ENCODE measurements at regions not wholly inside any gene's neighbourhood (a gene's known extent, or its start where the extent isn't known, plus 50 kb on each side); places are given as distances from the start of the nearest gene placed in this dataset.

DNA sequence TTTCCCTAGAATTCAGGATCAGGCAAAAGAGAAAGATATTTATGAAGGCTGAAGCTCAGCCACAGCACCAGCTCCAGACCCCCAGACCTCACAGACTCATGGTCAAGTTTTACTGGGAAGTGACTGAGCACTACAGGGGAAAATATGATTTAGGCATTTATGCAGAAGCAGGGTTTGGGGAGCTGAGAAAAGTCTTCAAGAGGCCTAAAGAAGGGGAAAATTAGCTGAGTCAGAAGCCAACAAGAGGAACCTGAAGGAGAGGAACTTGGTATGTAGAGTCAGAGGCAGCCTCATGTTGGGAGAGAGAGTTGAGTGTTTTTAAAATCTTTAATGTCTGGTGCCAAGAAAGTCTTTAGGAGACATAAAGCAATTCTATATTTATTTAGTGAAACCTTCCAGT, 63.0 kb downstream of the FOS start:
- no peak overlapping the region for H3K4me3 ChIP-seq
- ChIA-PET POLR2A (no interaction called here), CTCF (ENCODE audit: low intra/inter-chr PET ratio) (interaction anchor here (0.7 kb wide), 1 partner anchor 482 kb away, joined by 3 read pairs; no protein-coding TSS in a partner anchor)
- TF ChIP-seq NR2F6 (CRISPR knock-in tag; IDR thresholded peaks at IDR 0.05) (no peak), ZNF316 (IDR thresholded peaks at IDR 0.05) (peak; percentile 79), MAFK (IDR thresholded peaks at IDR 0.05; ENCODE audit: low read length) (peak; percentile 51), NFE2 (IDR thresholded peaks at IDR 0.05; ENCODE audit: low read depth) (peak; percentile 57), C11orf30 (IDR thresholded peaks at IDR 0.05; ENCODE audit: low read depth) (peak; percentile 77), MAFG (tag; conservative IDR thresholded peaks at IDR 0.05) (peak; percentile 55), ZNF589 (CRISPR knock-in tag; IDR thresholded peaks at IDR 0.05; ENCODE audit: low read depth) (no peak), MAFF (IDR thresholded peaks at IDR 0.05; ENCODE audit: low read length) (peak; percentile 55; the same call in 1 of the 2 replicates)
- no peaks in the 10 kb centered on the region for H3K79me2 ChIP-seq (ENCODE audit: control insufficient read depth, insufficient read depth, low read length)
- H3K9me1 ChIP-seq (ENCODE audit: control insufficient read depth, insufficient read depth, low read length), result no peaks in the 10 kb centered on the region
- H3K27ac ChIP-seq (ENCODE audit: extremely low read depth, low read depth, low read length), result no peak overlapping the region; the same call in 2 of the 3 replicates
- no peak for ATAC-seq
- no peaks in the 10 kb centered on the region for H3K9me3 ChIP-seq (replicated peaks; ENCODE audit: control insufficient read depth, insufficient read depth, low read depth, low read length)
- no peak for DNase-seq (ENCODE audit: extremely low read depth in 1 of 4, low spot score in 3 of 4)
- no peaks in the 10 kb centered on the region for H3K36me3 ChIP-seq (ENCODE audit: control insufficient read depth, insufficient read depth, low read length)
- H3K27me3 ChIP-seq (ENCODE audit: control insufficient read depth in 2 of 2, insufficient read depth in 2 of 2, low read length in 2 of 2), result no peaks in the 10 kb centered on the region; a peak in 1 of 5 replicates
- no peak overlapping the region for H3K4me2 ChIP-seq (ENCODE audit: insufficient read depth, low read length)
- H3K4me1 ChIP-seq (replicated peaks in 1 of 2; ENCODE audit: control insufficient read depth in 2 of 2, insufficient read depth in 2 of 2, low read length in 2 of 2), result peaks cover 0 to 3% of the 10 kb centered on the region in 2 experiments; a peak in 2 of 5 replicates
- H4K20me1 ChIP-seq (replicated peaks; ENCODE audit: control insufficient read depth, insufficient read depth, low read length), result no peaks in the 10 kb centered on the region
- intact Hi-C loops (cut with micrococcal nuclease), result no loop called here
- H3K9ac ChIP-seq (ENCODE audit: insufficient read depth in 1 of 2, low read depth in 2 of 2, low read length in 2 of 2), result no peak overlapping the region
- in situ Hi-C loops (cut with MboI), result no loop called here
- no peak for FAIRE-seq
- BruUV-seq (replicated peaks), result no TSS peak
- H2AFZ ChIP-seq (ENCODE audit: low read depth, low read length), result peak overlapping the region; percentile 84; the same call in 1 of the 2 replicates
